DMS 273 treated with DMSO at 0.1 percent for 48 hours (cell line): ENCODE measurements at regions not wholly inside any gene's neighbourhood (a gene's known extent, or its start where the extent isn't known, plus 50 kb on each side); places are given as distances from the start of the nearest gene placed in this dataset.

Source experiments
- DNase-seq: peaks from one replicate; lab custom pipeline; 2025; lab: John Stamatoyannopoulos, UW

GRCh38 chr12:107443320-107444090 lies 242.1 kb upstream of the PWP1 start:
- no peak for DNase-seq

GRCh38 chr12:107444771-107445170 lies 240.8 kb upstream of the PWP1 start:
- DNase-seq = no peak

DNA sequence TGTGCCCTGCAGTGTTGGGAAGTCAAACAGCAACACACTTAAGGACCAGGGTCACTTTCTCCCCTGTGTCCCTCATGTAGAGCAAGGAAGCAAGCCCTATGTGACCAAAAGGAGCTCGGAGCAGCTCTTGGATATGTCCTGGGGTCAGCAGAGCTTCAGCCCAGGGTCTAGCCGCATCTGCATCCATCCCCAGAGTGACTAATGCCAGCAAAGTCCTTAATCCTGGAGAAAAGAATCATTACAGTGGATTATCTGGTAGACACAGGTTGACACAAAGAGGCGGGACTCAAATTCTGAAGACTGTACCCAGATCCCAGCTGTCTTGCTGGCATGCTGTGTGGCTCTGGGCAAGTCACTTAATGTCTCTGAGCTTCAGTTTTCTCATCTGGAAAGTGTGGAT lies 239.1 kb upstream of the PWP1 start:
- DNase-seq = no peak

DNA sequence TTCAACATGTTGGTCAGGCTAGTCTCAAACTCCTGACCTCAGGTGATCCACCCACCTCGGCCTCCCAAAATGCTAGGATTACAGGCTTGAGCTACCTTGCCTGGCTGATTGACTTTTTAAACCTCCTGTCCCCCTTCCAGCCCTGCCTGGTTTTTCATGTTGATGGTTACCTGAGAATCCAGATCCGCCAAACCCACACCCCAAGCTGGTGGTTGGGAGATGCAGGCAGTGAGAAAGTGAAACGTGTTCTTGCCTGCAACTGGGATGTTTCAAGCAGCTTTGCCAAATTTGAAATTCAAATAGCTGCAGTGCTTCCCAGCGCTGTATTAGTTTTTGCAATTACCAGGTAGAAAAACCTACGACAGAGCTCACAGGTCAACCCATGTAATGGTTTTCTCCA lies 238.3 kb upstream of the PWP1 start:
- no peak for DNase-seq

GRCh38 chr12:107448198-107448597 lies 237.4 kb upstream of the PWP1 start:
- DNase-seq = no peak

DNA sequence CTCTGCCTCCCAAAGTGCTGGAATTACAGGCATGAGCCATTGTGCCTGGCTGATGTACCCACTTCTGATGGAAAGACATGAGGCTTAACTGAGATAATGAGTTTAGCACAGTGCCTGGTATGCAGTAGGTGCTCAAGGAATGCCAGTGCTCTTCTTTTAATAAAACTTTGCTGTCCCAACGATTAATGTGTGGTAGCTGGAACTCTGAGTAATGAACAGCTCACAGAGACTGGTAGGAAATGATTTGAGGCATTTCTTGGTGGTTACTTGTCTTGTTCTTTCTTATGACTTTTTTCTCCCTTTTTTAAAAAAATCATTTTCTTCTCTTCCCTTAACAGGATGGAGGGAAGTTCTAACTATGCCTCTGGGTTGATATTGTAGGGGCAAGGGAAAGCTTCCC lies 235.7 kb upstream of the PWP1 start:
- DNase-seq = no peak

DNA sequence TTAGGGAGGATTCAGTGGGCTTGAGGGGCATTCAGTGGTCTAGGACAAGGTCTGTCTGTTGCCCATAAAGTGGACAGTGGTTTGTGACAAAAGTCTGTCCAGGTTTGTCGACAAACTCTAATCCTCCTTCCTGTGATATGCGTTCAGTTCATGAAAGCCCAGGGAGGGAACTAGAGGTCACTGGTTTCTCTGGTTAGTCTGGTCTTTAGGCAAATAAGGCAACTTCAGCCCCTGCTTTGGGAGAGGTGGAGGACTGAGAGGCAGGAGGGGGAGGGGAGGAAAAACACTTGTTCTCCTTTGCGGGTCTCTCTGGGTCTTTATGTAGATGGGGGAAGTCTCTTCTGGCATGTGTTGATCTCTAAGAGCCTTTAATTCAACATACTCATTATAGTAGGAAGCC lies 235.1 kb upstream of the PWP1 start:
- DNase-seq = no peak

GRCh38 chr12:107451246-107451645 lies 234.4 kb upstream of the PWP1 start:
- DNase-seq = no peak

GRCh38 chr12:107454109-107454830 lies 231.3 kb upstream of the PWP1 start:
- no peak for DNase-seq

DNA sequence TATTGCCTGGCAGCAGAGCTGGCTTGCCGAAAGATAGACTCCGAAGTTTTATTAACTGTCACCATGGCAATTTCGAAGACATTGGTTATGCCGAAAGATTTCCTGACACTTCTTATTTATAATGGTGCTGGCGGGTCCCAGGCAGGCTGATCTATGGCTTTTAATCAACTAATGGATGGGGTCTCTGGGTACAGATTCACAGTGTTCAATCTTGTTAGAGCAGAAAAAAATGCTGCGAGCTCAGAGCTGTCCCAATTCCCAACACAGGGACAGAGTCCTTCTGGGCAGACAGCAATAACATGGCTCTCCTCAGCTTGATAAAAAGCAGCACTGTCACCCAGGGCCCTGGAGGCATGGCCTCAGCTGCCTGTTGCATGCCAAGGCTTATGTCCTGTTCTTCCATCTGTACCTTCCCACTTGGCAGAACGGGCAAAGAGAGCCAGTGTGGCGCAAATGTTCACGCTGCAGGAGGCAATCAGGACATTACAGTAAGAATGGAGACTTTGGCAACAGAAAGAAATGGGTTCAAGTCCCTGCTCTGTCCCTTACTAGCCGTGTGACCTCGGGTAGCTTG lies 228.2 kb upstream of the PWP1 start:
- DNase-seq = no peak

- DNase-seq = no peak
Observed at GRCh38 chr12:107458163-107458562, 227.4 kb upstream of the PWP1 start.

GRCh38 chr12:107458990-107459389 lies 226.6 kb upstream of the PWP1 start:
- no peak for DNase-seq

DNA sequence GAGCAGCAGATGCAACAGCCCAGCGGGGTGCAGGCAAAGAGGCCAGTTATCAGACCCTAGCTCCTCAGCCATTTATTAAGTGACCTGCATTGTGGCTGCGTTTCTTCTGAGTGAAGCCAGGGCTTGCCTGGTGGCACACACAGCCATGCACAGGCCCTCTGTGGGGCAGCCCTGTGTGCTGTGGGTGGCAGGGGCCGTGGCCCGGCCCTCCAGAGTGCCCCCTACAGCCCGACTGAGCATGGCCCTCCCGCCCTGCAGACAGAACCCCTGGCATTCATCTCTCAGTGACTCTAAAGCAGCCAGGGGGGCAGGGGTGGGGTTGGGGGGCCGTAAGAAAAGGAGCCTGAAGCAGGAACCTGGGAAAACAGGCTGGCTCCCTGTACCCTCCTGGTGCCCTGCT lies 226.0 kb upstream of the PWP1 start:
- no peak for DNase-seq

DNA sequence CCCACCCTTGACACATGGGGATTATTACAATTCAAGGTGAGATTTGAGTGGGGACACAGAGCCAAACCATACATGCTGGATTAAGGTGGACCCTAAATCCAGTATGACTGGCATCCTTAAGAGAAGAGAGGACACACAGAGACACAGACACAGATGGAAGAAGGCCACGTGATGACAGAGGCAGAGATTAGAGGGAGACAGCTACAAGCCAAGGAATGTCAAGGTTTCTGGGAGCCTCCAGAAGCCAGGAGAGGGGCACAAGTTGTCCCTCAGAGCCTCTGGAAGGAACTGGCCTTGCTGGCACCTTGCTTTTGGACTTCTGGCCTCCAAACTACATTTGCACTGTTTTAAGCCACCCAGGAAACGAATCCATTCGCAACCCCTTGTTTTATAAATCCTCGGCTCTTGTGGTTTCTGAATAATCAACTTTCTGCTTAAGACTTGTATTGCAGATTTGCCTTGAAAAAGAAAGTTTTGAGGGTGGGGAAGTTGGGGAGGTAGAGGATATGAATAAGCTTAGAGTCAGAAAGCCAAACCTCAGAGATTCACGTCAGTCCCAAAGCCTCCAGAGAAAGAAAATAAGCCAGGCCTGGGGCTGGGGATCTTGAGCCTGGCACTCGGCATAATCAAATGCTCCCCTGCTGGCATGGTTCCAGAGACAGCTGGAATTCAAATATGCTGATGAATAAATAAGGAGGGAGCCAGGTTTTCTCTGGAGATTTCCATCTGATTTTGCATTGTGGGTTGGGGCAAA lies 224.2 kb upstream of the PWP1 start:
- no peak for DNase-seq

DNA sequence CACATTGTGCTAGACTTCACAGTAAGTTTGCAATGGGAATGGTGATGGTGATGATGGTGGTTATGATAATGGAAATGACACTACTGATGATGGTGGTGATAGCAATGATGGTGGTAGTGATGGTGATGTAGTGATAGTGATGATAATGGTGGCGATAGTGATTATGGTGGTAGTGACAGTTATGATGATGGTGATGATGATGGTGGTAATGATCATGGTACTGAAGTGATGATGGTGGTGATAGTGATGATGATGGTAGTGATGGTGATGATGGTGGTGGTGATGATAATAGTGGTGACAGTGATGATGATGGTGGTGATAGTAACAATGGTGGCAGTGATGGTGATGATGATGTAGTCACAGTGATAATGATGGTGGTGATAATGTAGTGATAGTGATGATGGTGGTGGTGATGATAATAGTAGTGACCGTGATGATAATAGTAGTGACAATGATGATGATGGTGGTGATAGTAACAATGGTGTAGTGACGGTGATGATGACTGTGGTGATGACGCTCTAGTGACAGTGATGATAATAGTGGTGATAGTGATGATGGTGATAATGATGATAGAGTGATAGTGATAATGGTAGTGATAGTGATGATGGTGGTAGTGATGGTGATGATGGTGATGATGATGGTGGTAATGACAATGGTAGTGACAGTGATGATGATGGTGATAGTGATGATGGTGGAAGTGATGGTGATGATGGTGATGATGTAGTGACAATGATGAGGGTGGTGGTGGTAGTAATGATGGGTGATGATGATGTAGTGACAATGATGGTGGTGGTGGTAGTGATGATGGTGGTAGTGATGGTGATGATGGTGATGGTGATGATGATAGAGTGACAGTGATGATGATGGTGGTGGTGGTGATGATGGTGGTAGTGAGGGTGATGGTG lies 222.9 kb upstream of the PWP1 start:
- no peak for DNase-seq

- no peak for DNase-seq
Observed at GRCh38 chr12:107464644-107465043, 221.0 kb upstream of the PWP1 start.

DNA sequence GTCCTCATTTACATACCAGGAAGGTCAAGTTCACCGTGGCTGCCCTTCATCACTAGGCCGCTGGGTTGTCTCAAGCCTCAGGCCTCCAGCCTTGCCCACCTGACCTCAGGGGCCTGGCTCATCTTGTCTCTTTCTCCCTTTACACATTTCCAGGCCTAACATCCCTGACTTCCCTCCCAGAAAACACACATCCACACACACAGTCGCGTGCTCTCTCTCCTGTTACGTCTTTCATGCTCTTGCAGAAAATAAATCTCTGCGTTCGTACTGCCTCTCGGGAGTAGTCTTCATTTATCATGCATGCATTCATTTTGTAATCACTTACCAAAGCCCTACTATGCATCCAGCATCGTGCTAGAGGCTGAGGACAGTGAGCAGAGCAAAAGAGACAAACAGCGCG lies 220.0 kb upstream of the PWP1 start:
- DNase-seq = no peak

GRCh38 chr12:107467716-107468115 lies 217.9 kb upstream of the PWP1 start:
- no peak for DNase-seq

- DNase-seq = no peak
Observed at GRCh38 chr12:107468182-107468581, 217.4 kb upstream of the PWP1 start.

GRCh38 chr12:107469011-107469410 lies 216.6 kb upstream of the PWP1 start:
- no peak for DNase-seq

GRCh38 chr12:107470645-107471044 lies 215.0 kb upstream of the PWP1 start:
- no peak for DNase-seq

DNA sequence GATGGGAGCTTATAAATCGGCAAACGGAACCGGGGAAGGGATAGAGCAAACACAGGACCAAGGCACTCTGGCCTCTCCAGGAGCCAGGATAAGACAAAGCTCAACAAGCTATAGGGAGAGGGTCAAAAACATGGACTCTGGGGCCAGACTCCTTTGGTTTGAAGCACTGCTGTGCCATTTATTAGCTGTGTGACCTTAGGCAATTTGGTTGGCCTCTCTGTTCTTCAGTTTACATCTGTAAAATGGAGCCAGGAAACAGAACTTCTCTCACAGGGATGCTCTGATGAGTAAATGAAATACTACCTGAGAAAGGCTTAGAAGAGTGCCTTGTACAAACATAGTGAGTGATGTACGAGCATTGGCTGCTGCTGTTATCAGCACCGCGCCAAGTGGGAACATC lies 213.3 kb upstream of the PWP1 start:
- no peak for DNase-seq
